ENCODE measurements at regions not wholly inside any gene's neighbourhood (a gene's known extent, or its start where the extent isn't known, plus 50 kb on each side); places are given as distances from the start of the nearest gene placed in this dataset.

GRCh38 chr1:203985044-203985443, 87.9 kb upstream of the SOX13 start:
- Mint-ChIP-seq H3K9me3 (peaks cover 41% of the 10 kb centered on the region), H3K27ac (peak overlapping the region; percentile 83; the same call in 1 of the 2 replicates), H3K27me3 (ENCODE audit: insufficient read depth, low read depth, poor library complexity) (peaks cover 6% of the 10 kb centered on the region), H3K4me3 (no peak overlapping the region), H3K4me1 (peaks cover 28% of the 10 kb centered on the region), H3K36me3 (ENCODE audit: low read depth) (peaks cover 41% of the 10 kb centered on the region)
- Histone ChIP-seq H3K4me1 (ENCODE audit: insufficient read depth) (peaks cover 18% of the 10 kb centered on the region), H4K20me1 (replicated peaks; ENCODE audit: insufficient read depth) (no peaks in the 10 kb centered on the region), H3K27ac (ENCODE audit: low read depth) (peak overlapping the region; percentile 76), H3K4me2 (peak overlapping the region; percentile 21), H3K79me2 (replicated peaks; ENCODE audit: insufficient read depth) (no peaks in the 10 kb centered on the region), H3F3A (replicated peaks; ENCODE audit: low read depth) (no peaks in the 10 kb centered on the region), H3K27me3 (ENCODE audit: insufficient read depth) (no peaks in the 10 kb centered on the region), H3K36me3 (ENCODE audit: insufficient read depth) (no peaks in the 10 kb centered on the region; the same call in 1 of the 2 replicates), H2AFZ (no peak overlapping the region), H3K9me2 (ENCODE audit: insufficient read depth) (no peaks in the 10 kb centered on the region), H3K4me3 (no peak overlapping the region)
- DNase-seq (ENCODE audit: low spot score) = peak; percentile 97
- peak; percentile 98 for ATAC-seq
- TF ChIP-seq JUNB (IDR thresholded peaks at IDR 0.05; ENCODE audit: unreplicated experiment) = no peak
- peak; percentile 89 for TF ChIP-seq ZNF462 (CRISPR knock-in tag; IDR thresholded peaks at IDR 0.05)
- TF ChIP-seq ZNF331 (CRISPR knock-in tag; IDR thresholded peaks at IDR 0.05; ENCODE audit: low read depth) = no peak
- no peak for TF ChIP-seq EZH2phosphoT487 (IDR thresholded peaks at IDR 0.05; ENCODE audit: unreplicated experiment)
- no peak for TF ChIP-seq CREB1 (CRISPR knock-in tag; IDR thresholded peaks at IDR 0.05; ENCODE audit: low read depth)
- TF ChIP-seq ZNF114 (CRISPR knock-in tag; IDR thresholded peaks at IDR 0.05) = no peak
- TF ChIP-seq POLR2AphosphoS5 (IDR thresholded peaks at IDR 0.05; ENCODE audit: low read depth) = peak; percentile 54
- no peak for TF ChIP-seq STAT1 (IDR thresholded peaks at IDR 0.05; ENCODE audit: unreplicated experiment)
- TF ChIP-seq REST (IDR thresholded peaks at IDR 0.05; ENCODE audit: unreplicated experiment) = peak; percentile 27
- TF ChIP-seq NANOG (IDR thresholded peaks at IDR 0.05; ENCODE audit: borderline replicate concordance) = peak; percentile 91
- TF ChIP-seq ETS1 (IDR thresholded peaks at IDR 0.05) = no peak
- peak in 1 of 2 experiments; percentile 17; a peak in 2 of 4 replicates for TF ChIP-seq CTCF (conservative IDR thresholded peaks at IDR 0.05; ENCODE audit: low read depth in 2 of 2)
- TF ChIP-seq EZH2 (IDR thresholded peaks at IDR 0.05; ENCODE audit: low read depth, unreplicated experiment) = no peak
